HEK293 (cell line): ENCODE measurements at regions not wholly inside any gene's neighbourhood (a gene's known extent, or its start where the extent isn't known, plus 50 kb on each side); places are given as distances from the start of the nearest gene placed in this dataset.

Experiments used
- CTCF ChIA-PET: fragments of 350-600 bp; formaldehyde crosslinking; extraction: SDS; loops from one replicate; lab custom pipeline; 2021; ENCODE audit warnings: antibody characterized with exemption; lab: Yijun Ruan, JAX
- POLR2A ChIA-PET: fragments of 300-600 bp; formaldehyde crosslinking; extraction: SDS; loops from one replicate; lab custom pipeline; 2020; ENCODE audit warnings: antibody characterized with exemption, inconsistent platforms; lab: Yijun Ruan, JAX
- H3K27ac ChIP-seq: fragments of 200-500 bp; sonication (Bioruptor generic); 2 replicates; pipeline ENCODE4 v1.5.1; 2014; ENCODE audit warnings: low read depth, low read length, control low read depth, inconsistent platforms; ENCODE audit errors: extremely low read depth
- H3K36me3 ChIP-seq, 2 experiments: fragments of 200-500 bp in 1 of 2; sonication (Bioruptor generic) in 1 of 2; 1 replicate in 1 of 2; 2 replicates in 1 of 2; pipeline ENCODE4 v1.5.1; 2014 to 2017; ENCODE audit warnings: inconsistent platforms in 2 of 2, low read length in 2 of 2; ENCODE audit not compliant: control insufficient read depth in 2 of 2, insufficient read depth in 1 of 2
- H3K4me1 ChIP-seq: fragments of 200-500 bp; sonication (Bioruptor generic); 2 replicates; pipeline ENCODE4 v1.5.1; 2014; ENCODE audit warnings: mild to moderate bottlenecking, low read length, inconsistent platforms; ENCODE audit not compliant: control insufficient read depth, insufficient read depth
- H3K4me3 ChIP-seq: 2 replicates; pipeline ENCODE4 v1.5.1; 2011; ENCODE audit warnings: low read depth, mild to moderate bottlenecking, control low read depth, low read length, moderate library complexity
- H3K9me3 ChIP-seq: fragments of 200-500 bp; sonication (Bioruptor generic); 2 replicates; pipeline ENCODE4 v1.5.1; 2014; ENCODE audit warnings: low read depth, low read length, inconsistent platforms; ENCODE audit not compliant: control insufficient read depth, insufficient read depth
- BCL11A ChIP-seq: fragments of 450-650 bp; formaldehyde crosslinking; IDR thresholded peaks from 2 replicates; pipeline ENCODE4 v1.5.1; 2016; ENCODE audit warnings: low read depth, missing biosample characterization, missing genetic modification characterization
- FEZF1 ChIP-seq: fragments of 450-650 bp; formaldehyde crosslinking; IDR thresholded peaks from 2 replicates; pipeline ENCODE4 v1.5.1; 2016; ENCODE audit warnings: missing biosample characterization, missing genetic modification characterization
- GFI1B ChIP-seq: fragments of 450-650 bp; formaldehyde crosslinking; IDR thresholded peaks from 2 replicates; pipeline ENCODE4 v1.5.1; 2016; ENCODE audit warnings: missing biosample characterization, missing genetic modification characterization
- KLF7 ChIP-seq: fragments of 450-650 bp; formaldehyde crosslinking; IDR thresholded peaks from 2 replicates; pipeline ENCODE4 v1.5.1; 2016; ENCODE audit warnings: missing biosample characterization, missing genetic modification characterization, borderline replicate concordance
- KLF9 ChIP-seq: fragments of 450-650 bp; formaldehyde crosslinking; IDR thresholded peaks from 2 replicates; pipeline ENCODE4 v1.5.1; 2016; ENCODE audit warnings: missing biosample characterization, missing genetic modification characterization, low read depth
- PRDM1 ChIP-seq: fragments of 450-650 bp; formaldehyde crosslinking; IDR thresholded peaks from 2 replicates; pipeline ENCODE4; 2016; ENCODE audit warnings: missing biosample characterization, missing genetic modification characterization
- PRDM10 ChIP-seq: fragments of 450-650 bp; formaldehyde crosslinking; IDR thresholded peaks from 2 replicates; pipeline ENCODE4 v1.5.1; 2016; ENCODE audit warnings: missing biosample characterization, missing genetic modification characterization
- REPIN1 ChIP-seq: fragments of 450-650 bp; formaldehyde crosslinking; IDR thresholded peaks from 2 replicates; pipeline ENCODE4 v1.5.1; 2017; ENCODE audit warnings: missing biosample characterization, missing genetic modification characterization, low read depth
- SP7 ChIP-seq: fragments of 450-650 bp; formaldehyde crosslinking; IDR thresholded peaks from 2 replicates; pipeline ENCODE4 v1.5.1; 2016; ENCODE audit warnings: missing biosample characterization, missing genetic modification characterization
- YY2 ChIP-seq: fragments of 450-650 bp; formaldehyde crosslinking; IDR thresholded peaks from 2 replicates; pipeline ENCODE4 v1.5.1; 2016; ENCODE audit warnings: missing biosample characterization, missing genetic modification characterization
- ZBTB21 ChIP-seq: fragments of 450-650 bp; formaldehyde crosslinking; IDR thresholded peaks from 2 replicates; pipeline ENCODE4 v1.5.1; 2017; ENCODE audit warnings: missing biosample characterization, missing genetic modification characterization
- ZBTB8A ChIP-seq: fragments of 450-650 bp; formaldehyde crosslinking; IDR thresholded peaks from 2 replicates; pipeline ENCODE4 v1.5.1; 2016; ENCODE audit warnings: missing biosample characterization, missing genetic modification characterization
- ZFP69B ChIP-seq: fragments of 450-650 bp; formaldehyde crosslinking; IDR thresholded peaks from 2 replicates; pipeline ENCODE4 v1.5.1; 2016; ENCODE audit warnings: missing biosample characterization, missing genetic modification characterization
- ZNF112 ChIP-seq: fragments of 450-650 bp; formaldehyde crosslinking; IDR thresholded peaks from 2 replicates; pipeline ENCODE4 v1.5.0; 2017; ENCODE audit warnings: missing biosample characterization, missing genetic modification characterization
- ZNF132 ChIP-seq: fragments of 450-650 bp; formaldehyde crosslinking; IDR thresholded peaks from 2 replicates; pipeline ENCODE4 v1.5.1; 2017; ENCODE audit warnings: missing biosample characterization, missing genetic modification characterization, borderline replicate concordance
- ZNF155 ChIP-seq: fragments of 450-650 bp; formaldehyde crosslinking; IDR thresholded peaks from 2 replicates; pipeline ENCODE4 v1.5.1; 2016; ENCODE audit warnings: missing biosample characterization, missing genetic modification characterization
- ZNF157 ChIP-seq: fragments of 450-650 bp; formaldehyde crosslinking; IDR thresholded peaks from 2 replicates; pipeline ENCODE4 v1.5.1; 2016; ENCODE audit warnings: missing biosample characterization, missing genetic modification characterization
- ZNF16 ChIP-seq: fragments of 450-650 bp; formaldehyde crosslinking; IDR thresholded peaks from 2 replicates; pipeline ENCODE4 v1.5.1; 2016; ENCODE audit warnings: low read depth, missing biosample characterization, missing genetic modification characterization
- ZNF184 ChIP-seq: fragments of 450-650 bp; IDR thresholded peaks from 2 replicates; pipeline ENCODE4 v1.5.1; 2018; ENCODE audit warnings: missing biosample characterization, mild to moderate bottlenecking, missing genetic modification characterization
- ZNF221 ChIP-seq: fragments of 450-650 bp; formaldehyde crosslinking; IDR thresholded peaks from 2 replicates; pipeline ENCODE4 v1.5.1; 2017; ENCODE audit warnings: missing biosample characterization, missing genetic modification characterization, borderline replicate concordance
- ZNF423 ChIP-seq: fragments of 450-650 bp; formaldehyde crosslinking; IDR thresholded peaks from 2 replicates; pipeline ENCODE4 v1.5.1; 2016; ENCODE audit warnings: missing biosample characterization, missing genetic modification characterization
- ZNF510 ChIP-seq: fragments of 450-650 bp; formaldehyde crosslinking; IDR thresholded peaks from 2 replicates; pipeline ENCODE4 v1.5.1; 2018; ENCODE audit warnings: mild to moderate bottlenecking, missing genetic modification characterization, missing biosample characterization; ENCODE audit not compliant: insufficient replicate concordance
- ZNF660 ChIP-seq: fragments of 450-650 bp; IDR thresholded peaks from 2 replicates; pipeline ENCODE4 v1.5.1; 2018; ENCODE audit warnings: missing biosample characterization, mild to moderate bottlenecking, missing genetic modification characterization
- ZNF792 ChIP-seq: fragments of 450-650 bp; formaldehyde crosslinking; IDR thresholded peaks from 2 replicates; pipeline ENCODE4 v1.5.1; 2016; ENCODE audit warnings: missing biosample characterization, missing genetic modification characterization
- TF ChIP-seq, protein P1 (sequence below): fragments of 450-650 bp; formaldehyde crosslinking; conservative IDR thresholded peaks from 2 replicates; pipeline ENCODE4 v1.5.1; 2016; ENCODE audit warnings: low read depth, missing biosample characterization, missing genetic modification characterization
- TF ChIP-seq, protein P2 (sequence below): fragments of 450-650 bp; formaldehyde crosslinking; IDR thresholded peaks from 2 replicates; pipeline ENCODE4 v1.5.1; 2017; ENCODE audit warnings: missing biosample characterization, missing genetic modification characterization

GRCh38 chr5:57041570-57041969 is 89.6 kb upstream of the MIER3 start:
- Histone ChIP-seq H3K4me3 (no peak overlapping the region), H3K9me3 (no peaks in the 10 kb centered on the region), H3K27ac (no peak overlapping the region), H3K36me3 (no peaks in the 10 kb centered on the region), H3K4me1 (peaks cover 7% of the 10 kb centered on the region; the same call in 1 of the 2 replicates)
- TF ChIP-seq PRDM10 (tag by site-specific recombination) (peak; percentile 42; the same call in 1 of the 2 replicates), ZNF155 (tag by site-specific recombination) (no peak), ZNF132 (tag by site-specific recombination) (no peak), ZNF221 (tag by site-specific recombination) (no peak), ZBTB8A (tag by site-specific recombination) (no peak), ZNF184 (tag by site-specific recombination) (no peak)
- ChIA-PET CTCF (interaction anchor here (0.7 to 1.1 kb wide), 3 partner anchors 33 to 97 kb away, joined by 3 to 8 read pairs (median 4); no protein-coding TSS in a partner anchor), POLR2A (no interaction called here)

DNA sequence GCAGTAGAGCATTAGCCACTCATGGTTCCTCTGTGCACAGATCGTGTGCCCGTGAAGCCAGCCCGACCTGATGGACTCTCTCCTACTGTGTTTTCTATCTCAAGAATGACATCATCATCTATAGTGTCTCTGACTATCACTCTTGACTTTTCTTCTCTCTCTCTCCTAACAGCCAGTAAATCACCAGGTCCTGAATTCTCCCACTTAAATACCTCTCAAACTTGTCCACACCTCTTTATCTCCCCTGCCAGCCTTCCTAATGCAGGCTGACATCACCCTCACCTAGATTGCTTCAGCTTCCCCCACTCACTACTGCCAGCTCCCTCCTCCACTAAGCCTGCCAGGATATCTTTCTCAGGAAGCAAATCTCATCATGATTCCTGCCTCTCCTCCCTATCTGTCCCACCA is 90.6 kb upstream of the MIER3 start:
- Histone ChIP-seq H3K36me3 (no peaks in the 10 kb centered on the region), H3K4me3 (no peak overlapping the region), H3K9me3 (no peaks in the 10 kb centered on the region), H3K4me1 (peaks cover 7% of the 10 kb centered on the region; the same call in 1 of the 2 replicates), H3K27ac (no peak overlapping the region; the same call in 1 of the 2 replicates)
- ChIA-PET POLR2A (no interaction called here), CTCF (interaction anchor here (1.1 kb wide), 1 partner anchor 32 kb away, joined by 4 read pairs; no protein-coding TSS in a partner anchor)
- TF ChIP-seq ZNF510 (tag by site-specific recombination) (peak; percentile 27), ZNF112 (tag by site-specific recombination) (no peak), ZNF16 (tag by site-specific recombination) (no peak), ZNF792 (tag by site-specific recombination) (no peak), REPIN1 (tag by site-specific recombination) (no peak), ZFP69B (peak; percentile 95), BCL11A (tag by site-specific recombination) (peak; percentile 83; the same call in 1 of the 2 replicates), ZBTB21 (tag by site-specific recombination) (peak; percentile 97), YY2 (no peak), KLF9 (tag by site-specific recombination) (peak; percentile 57; the same call in 1 of the 2 replicates), FEZF1 (tag by site-specific recombination) (peak; percentile 96), ZNF423 (tag by site-specific recombination) (no peak), ZNF660 (peak; percentile 87), ZNF157 (tag by site-specific recombination) (no peak), GFI1B (peak; percentile 91), PRDM1 (tag by site-specific recombination) (peak; percentile 95), SP7 (peak; percentile 100), KLF7 (tag by site-specific recombination) (no peak)
- TF ChIP-seq, protein P1, sequence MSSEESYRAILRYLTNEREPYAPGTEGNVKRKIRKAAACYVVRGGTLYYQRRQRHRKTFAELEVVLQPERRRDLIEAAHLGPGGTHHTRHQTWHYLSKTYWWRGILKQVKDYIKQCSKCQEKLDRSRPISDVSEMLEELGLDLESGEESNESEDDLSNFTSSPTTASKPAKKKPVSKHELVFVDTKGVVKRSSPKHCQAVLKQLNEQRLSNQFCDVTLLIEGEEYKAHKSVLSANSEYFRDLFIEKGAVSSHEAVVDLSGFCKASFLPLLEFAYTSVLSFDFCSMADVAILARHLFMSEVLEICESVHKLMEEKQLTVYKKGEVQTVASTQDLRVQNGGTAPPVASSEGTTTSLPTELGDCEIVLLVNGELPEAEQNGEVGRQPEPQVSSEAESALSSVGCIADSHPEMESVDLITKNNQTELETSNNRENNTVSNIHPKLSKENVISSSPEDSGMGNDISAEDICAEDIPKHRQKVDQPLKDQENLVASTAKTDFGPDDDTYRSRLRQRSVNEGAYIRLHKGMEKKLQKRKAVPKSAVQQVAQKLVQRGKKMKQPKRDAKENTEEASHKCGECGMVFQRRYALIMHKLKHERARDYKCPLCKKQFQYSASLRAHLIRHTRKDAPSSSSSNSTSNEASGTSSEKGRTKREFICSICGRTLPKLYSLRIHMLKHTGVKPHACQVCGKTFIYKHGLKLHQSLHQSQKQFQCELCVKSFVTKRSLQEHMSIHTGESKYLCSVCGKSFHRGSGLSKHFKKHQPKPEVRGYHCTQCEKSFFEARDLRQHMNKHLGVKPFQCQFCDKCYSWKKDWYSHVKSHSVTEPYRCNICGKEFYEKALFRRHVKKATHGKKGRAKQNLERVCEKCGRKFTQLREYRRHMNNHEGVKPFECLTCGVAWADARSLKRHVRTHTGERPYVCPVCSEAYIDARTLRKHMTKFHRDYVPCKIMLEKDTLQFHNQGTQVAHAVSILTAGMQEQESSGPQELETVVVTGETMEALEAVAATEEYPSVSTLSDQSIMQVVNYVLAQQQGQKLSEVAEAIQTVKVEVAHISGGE: peak; percentile 48
- TF ChIP-seq, protein P2, sequence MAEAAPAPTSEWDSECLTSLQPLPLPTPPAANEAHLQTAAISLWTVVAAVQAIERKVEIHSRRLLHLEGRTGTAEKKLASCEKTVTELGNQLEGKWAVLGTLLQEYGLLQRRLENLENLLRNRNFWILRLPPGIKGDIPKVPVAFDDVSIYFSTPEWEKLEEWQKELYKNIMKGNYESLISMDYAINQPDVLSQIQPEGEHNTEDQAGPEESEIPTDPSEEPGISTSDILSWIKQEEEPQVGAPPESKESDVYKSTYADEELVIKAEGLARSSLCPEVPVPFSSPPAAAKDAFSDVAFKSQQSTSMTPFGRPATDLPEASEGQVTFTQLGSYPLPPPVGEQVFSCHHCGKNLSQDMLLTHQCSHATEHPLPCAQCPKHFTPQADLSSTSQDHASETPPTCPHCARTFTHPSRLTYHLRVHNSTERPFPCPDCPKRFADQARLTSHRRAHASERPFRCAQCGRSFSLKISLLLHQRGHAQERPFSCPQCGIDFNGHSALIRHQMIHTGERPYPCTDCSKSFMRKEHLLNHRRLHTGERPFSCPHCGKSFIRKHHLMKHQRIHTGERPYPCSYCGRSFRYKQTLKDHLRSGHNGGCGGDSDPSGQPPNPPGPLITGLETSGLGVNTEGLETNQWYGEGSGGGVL (tag by site-specific recombination): peak; percentile 100
